ENCODE measurements at regions not wholly inside any gene's neighbourhood (a gene's known extent, or its start where the extent isn't known, plus 50 kb on each side); places are given as distances from the start of the nearest gene placed in this dataset.

DNA sequence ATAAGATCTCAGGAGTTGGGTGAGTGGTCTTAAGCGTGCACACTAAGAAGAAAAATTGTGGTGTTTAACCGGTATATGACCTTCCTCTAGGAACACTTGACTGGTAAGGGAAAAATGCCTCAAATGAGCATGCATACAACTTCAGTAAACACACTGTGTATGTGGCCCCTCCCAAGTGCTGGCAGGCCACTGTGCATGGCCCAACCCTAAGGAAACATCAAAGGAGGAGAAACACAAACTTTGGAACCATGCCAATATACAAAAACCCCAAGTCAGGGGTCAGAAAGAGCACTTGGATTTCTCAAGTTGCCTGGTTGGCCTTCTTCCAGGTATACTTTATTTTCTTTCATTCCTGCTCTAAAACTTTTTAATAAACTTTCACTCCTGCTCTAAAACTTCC, 308.9 kb upstream of the LRRTM4 start:
- in situ Hi-C loops (cut with HindIII; ENCODE audit: low sequenced_read_pairs), result no loop called here
- TF ChIP-seq, protein P1, sequence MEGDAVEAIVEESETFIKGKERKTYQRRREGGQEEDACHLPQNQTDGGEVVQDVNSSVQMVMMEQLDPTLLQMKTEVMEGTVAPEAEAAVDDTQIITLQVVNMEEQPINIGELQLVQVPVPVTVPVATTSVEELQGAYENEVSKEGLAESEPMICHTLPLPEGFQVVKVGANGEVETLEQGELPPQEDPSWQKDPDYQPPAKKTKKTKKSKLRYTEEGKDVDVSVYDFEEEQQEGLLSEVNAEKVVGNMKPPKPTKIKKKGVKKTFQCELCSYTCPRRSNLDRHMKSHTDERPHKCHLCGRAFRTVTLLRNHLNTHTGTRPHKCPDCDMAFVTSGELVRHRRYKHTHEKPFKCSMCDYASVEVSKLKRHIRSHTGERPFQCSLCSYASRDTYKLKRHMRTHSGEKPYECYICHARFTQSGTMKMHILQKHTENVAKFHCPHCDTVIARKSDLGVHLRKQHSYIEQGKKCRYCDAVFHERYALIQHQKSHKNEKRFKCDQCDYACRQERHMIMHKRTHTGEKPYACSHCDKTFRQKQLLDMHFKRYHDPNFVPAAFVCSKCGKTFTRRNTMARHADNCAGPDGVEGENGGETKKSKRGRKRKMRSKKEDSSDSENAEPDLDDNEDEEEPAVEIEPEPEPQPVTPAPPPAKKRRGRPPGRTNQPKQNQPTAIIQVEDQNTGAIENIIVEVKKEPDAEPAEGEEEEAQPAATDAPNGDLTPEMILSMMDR (IDR thresholded peaks at IDR 0.05; ENCODE audit: low read depth, low read length, missing control alignments), result no peak
- no peak overlapping the region for H3K4me3 ChIP-seq (ENCODE audit: low read depth, low read length)
- DNase-seq (ENCODE audit: low read depth), result no peak

DNA sequence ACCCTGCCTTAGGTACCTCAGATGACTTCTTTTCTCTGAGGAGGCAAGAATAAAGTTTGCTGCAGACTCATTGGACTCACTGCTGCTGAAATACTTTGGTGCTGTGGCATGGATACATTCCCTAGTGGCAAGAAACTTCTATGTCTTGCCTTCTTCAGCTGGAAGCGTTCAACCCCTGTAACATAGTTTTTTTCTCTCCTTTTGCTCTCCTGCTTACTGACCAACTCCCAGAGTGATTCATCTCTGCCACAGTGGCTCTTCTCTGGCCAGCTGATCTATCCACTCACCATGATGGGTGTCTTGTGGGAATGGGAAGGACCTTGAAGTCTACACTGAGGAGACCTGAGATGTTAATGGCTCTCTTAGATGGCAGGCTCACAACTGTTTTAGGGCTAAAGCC, 309.3 kb upstream of the LRRTM4 start:
- TF ChIP-seq, protein P1 (IDR thresholded peaks at IDR 0.05; ENCODE audit: low read depth, low read length, missing control alignments), result no peak
- no peak for DNase-seq (ENCODE audit: low read depth)
- in situ Hi-C loops (cut with HindIII; ENCODE audit: low sequenced_read_pairs), result no loop called here
- no peak overlapping the region for H3K4me3 ChIP-seq (ENCODE audit: low read depth, low read length)

DNA sequence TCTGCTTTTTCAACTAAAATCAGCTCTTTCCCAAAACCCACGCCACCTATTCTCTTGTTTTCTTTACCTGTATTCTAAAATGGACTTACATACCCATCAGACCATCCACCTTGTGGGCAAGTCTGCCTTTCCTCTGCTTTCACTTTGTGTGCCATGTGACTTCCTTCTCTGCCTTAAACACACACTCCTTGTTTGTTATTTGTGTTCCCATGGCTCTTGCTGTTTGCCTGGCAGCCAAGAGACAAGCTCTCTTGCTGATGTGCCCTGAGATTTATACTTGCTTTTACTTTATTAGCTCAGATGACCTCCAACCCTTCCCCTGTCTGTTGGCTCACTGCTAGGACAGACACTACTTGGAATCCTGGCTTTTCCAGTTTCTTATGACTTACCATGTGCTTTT, 309.7 kb upstream of the LRRTM4 start:
- TF ChIP-seq, protein P1 (IDR thresholded peaks at IDR 0.05; ENCODE audit: low read depth, low read length, missing control alignments), result no peak
- in situ Hi-C loops (cut with HindIII; ENCODE audit: low sequenced_read_pairs), result no loop called here

DNA sequence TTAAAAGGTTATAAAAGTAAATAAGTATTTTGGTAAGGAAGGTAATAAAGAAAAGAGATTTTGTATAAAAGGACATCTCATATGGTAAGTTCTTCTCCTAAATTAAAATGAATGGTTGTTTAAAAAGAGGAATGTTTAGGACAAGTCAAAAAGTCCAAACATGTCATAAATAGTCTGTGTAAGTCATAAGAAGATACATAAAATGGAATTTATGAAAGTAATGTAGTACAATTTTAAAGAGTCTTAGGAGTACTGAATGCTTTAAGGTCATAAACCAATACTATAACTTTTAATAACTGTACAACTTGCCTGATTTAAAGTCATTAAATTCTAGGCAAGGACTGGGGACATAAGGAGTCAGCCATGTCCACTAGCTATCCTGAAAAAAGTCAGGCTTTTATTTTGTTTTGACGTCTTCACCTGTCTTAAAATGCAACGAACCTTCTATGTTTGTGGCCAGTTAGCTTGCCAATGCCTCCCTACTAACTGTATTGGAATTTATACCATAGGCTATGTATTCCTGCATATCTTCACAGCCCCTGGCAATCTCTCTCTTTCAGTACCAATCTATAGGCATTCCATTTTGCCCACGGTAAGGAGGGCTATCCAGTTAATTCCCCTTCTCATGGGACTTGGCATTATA, 312.3 kb upstream of the LRRTM4 start:
- TF ChIP-seq, protein P1 (IDR thresholded peaks at IDR 0.05; ENCODE audit: low read depth, low read length, missing control alignments), result no peak
- H3K4me3 ChIP-seq (ENCODE audit: low read depth, low read length), result no peak overlapping the region
- no peak for DNase-seq (ENCODE audit: low read depth)
- in situ Hi-C loops (cut with HindIII; ENCODE audit: low sequenced_read_pairs), result no loop called here

More for the DNA sequence above, 309.7 kb upstream of the LRRTM4 start:
- no peak for DNase-seq (ENCODE audit: low read depth)
- no peak overlapping the region for H3K4me3 ChIP-seq (ENCODE audit: low read depth, low read length)

DNA sequence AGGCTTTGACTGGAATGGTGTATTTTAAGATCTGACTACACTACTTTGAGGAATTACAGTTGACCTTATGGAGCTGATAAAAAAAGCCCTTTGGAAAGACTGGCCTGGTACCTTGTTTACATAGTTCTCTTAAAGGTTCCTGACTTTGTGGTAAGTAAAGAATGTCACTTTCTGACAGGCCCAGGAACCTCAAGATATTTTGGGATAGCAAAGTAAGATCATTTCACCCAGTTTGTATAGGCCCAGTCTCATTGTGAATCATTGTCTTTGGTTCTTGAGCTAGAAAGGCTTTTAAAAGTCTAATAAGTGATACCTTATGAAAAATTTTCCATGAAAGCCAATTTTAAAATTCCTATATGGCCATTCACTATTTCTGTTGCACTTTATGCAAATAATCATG, 316.3 kb upstream of the LRRTM4 start:
- no peak for DNase-seq (ENCODE audit: low read depth)
- in situ Hi-C loops (cut with HindIII; ENCODE audit: low sequenced_read_pairs), result no loop called here
- H3K4me3 ChIP-seq (ENCODE audit: low read depth, low read length), result no peak overlapping the region
- TF ChIP-seq, protein P1 (IDR thresholded peaks at IDR 0.05; ENCODE audit: low read depth, low read length, missing control alignments), result no peak

DNA sequence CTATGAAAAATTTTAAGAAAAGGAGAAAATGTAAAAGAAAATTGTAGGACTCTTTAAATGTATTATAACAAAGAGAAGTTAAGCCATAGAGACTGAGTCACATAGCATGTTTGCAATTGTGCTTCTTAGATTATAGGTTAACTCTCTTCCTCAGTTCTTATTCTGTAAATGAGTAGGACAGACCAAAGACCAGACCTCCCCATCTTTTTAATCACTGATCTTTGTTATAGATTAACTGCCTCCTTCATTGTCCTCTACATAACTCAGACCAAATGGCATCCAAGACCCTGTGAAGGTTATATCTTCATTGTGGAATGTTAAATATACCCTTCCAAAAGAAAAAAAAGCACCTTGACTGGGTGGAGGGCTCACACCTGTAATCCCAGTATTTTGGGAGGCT, 316.9 kb upstream of the LRRTM4 start:
- in situ Hi-C loops (cut with HindIII; ENCODE audit: low sequenced_read_pairs), result no loop called here
- TF ChIP-seq, protein P1 (IDR thresholded peaks at IDR 0.05; ENCODE audit: low read depth, low read length, missing control alignments), result no peak
- no peak for DNase-seq (ENCODE audit: low read depth)
- no peak overlapping the region for H3K4me3 ChIP-seq (ENCODE audit: low read depth, low read length)
